Endodermal cell (in vitro differentiated cells): ENCODE measurements at regions not wholly inside any gene's neighbourhood (a gene's known extent, or its start where the extent isn't known, plus 50 kb on each side); places are given as distances from the start of the nearest gene placed in this dataset.

Experiments
- DNase-seq: peaks from one replicate; pipeline ENCODE4 v3.0.0-alpha.2; 2017
- H3K27ac ChIP-seq: 2 replicates; pipeline ENCODE4 v1.5.1; 2013; ENCODE audit warnings: mild to moderate bottlenecking, low read depth, low read length, moderate library complexity
- H3K27me3 ChIP-seq: 2 replicates; pipeline ENCODE4 v1.6.1; 2013; ENCODE audit warnings: mild to moderate bottlenecking, low read length, moderate library complexity; ENCODE audit not compliant: insufficient read depth, control insufficient read depth, poor library complexity, severe bottlenecking
- H3K36me3 ChIP-seq: 2 replicates; pipeline ENCODE4 v1.7.0; 2013; ENCODE audit warnings: mild to moderate bottlenecking, low read length, moderate library complexity; ENCODE audit not compliant: control insufficient read depth, insufficient read depth
- H3K4me1 ChIP-seq: one replicate; pipeline ENCODE4 v1.7.0; 2013; ENCODE audit warnings: low read length; ENCODE audit not compliant: control insufficient read depth, insufficient read depth
- H3K4me3 ChIP-seq: 2 replicates; pipeline ENCODE4 v1.5.1; 2013; ENCODE audit warnings: mild to moderate bottlenecking, low read length, moderate library complexity
- H3K9ac ChIP-seq: 2 replicates; pipeline ENCODE4 v1.6.1; 2013; ENCODE audit warnings: mild to moderate bottlenecking, low read length, moderate library complexity; ENCODE audit not compliant: poor library complexity, severe bottlenecking; ENCODE audit errors: extremely low read depth
- H3K9me3 ChIP-seq: 2 replicates; pipeline ENCODE4 v1.6.1; 2013; ENCODE audit warnings: mild to moderate bottlenecking, low read length, moderate library complexity; ENCODE audit not compliant: control insufficient read depth
- H3K27ac Mint-ChIP-seq: 2 replicates; pipeline ENCODE4 v1.8.0; 2020; ENCODE audit warnings: mixed read lengths
- H3K27me3 Mint-ChIP-seq: 2 replicates; pipeline ENCODE4 v1.8.0; 2021; ENCODE audit warnings: mild to moderate bottlenecking, mixed read lengths; ENCODE audit not compliant: insufficient read depth
- H3K36me3 Mint-ChIP-seq: 2 replicates; pipeline ENCODE4 v1.8.0; 2020; ENCODE audit warnings: low read depth, mixed read lengths
- H3K4me1 Mint-ChIP-seq: 2 replicates; pipeline ENCODE4 v1.8.0; 2020; ENCODE audit warnings: mixed read lengths
- H3K4me3 Mint-ChIP-seq: 2 replicates; pipeline ENCODE4 v1.8.0; 2020; ENCODE audit warnings: mild to moderate bottlenecking, moderate library complexity, mixed read lengths
- H3K9me3 Mint-ChIP-seq: 2 replicates; pipeline ENCODE4 v1.8.0; 2020; ENCODE audit warnings: mild to moderate bottlenecking, mixed read lengths
- WGBS, 2 experiments: methylation state at CpG; one replicate each; pipeline versions ENCODE4 v1.1.5 to v1.1.7; 2013; ENCODE audit warnings: missing lambda C conversion rate in 2 of 2, mixed read lengths in 1 of 2; ENCODE audit not compliant: insufficient coverage in 1 of 2, insufficient read length in 1 of 2; 5-methylcytosine and 5-hydroxymethylcytosine counted together
- TF ChIP-seq, protein P1 (sequence below): fragments of 200-600 bp; sonication (generic); conservative IDR thresholded peaks from 2 replicates; pipeline ENCODE4 v1.5.0; 2021; ENCODE audit warnings: antibody characterized with exemption, mild to moderate bottlenecking

DNA sequence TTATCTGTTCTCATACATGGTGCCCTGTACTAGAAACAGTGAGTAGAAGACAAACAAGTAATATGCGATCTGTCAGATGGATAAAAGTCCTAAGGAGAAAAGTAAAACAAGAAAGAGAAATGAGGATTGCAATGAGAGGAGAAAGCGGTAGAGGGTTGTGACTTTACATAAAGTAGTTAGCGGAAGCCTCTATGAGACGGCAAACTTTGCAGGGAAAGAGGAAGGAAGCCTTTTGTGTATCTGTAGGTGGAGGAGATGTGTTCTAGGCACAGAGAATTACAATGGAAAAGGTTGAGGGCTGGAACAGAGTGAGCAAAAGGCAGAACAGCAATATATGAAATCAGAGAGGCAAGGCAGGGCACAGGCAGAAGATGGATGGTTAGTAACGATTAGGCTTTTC is 150.4 kb upstream of the SEMA3E start:
- H3K36me3 Mint-ChIP-seq = no peaks in the 10 kb centered on the region
- Histone ChIP-seq H3K4me3 (no peak overlapping the region), H3K27ac (no peak overlapping the region), H3K36me3 (no peaks in the 10 kb centered on the region), H3K27me3 (no peaks in the 10 kb centered on the region), H3K9ac (no peak overlapping the region), H3K9me3 (no peaks in the 10 kb centered on the region), H3K4me1 (no peaks in the 10 kb centered on the region)
- TF ChIP-seq, protein P1, sequence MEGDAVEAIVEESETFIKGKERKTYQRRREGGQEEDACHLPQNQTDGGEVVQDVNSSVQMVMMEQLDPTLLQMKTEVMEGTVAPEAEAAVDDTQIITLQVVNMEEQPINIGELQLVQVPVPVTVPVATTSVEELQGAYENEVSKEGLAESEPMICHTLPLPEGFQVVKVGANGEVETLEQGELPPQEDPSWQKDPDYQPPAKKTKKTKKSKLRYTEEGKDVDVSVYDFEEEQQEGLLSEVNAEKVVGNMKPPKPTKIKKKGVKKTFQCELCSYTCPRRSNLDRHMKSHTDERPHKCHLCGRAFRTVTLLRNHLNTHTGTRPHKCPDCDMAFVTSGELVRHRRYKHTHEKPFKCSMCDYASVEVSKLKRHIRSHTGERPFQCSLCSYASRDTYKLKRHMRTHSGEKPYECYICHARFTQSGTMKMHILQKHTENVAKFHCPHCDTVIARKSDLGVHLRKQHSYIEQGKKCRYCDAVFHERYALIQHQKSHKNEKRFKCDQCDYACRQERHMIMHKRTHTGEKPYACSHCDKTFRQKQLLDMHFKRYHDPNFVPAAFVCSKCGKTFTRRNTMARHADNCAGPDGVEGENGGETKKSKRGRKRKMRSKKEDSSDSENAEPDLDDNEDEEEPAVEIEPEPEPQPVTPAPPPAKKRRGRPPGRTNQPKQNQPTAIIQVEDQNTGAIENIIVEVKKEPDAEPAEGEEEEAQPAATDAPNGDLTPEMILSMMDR = no peak
- H3K27me3 Mint-ChIP-seq = no peaks in the 10 kb centered on the region
- H3K9me3 Mint-ChIP-seq = no peaks in the 10 kb centered on the region
- DNase-seq = no peak
- no peak overlapping the region for H3K4me3 Mint-ChIP-seq
- peaks cover 6% of the 10 kb centered on the region for H3K4me1 Mint-ChIP-seq
- WGBS, 2 experiments = 93 to 95% methylated on average over 4 to 5 of the region's 5 CpGs
- no peak overlapping the region for H3K27ac Mint-ChIP-seq

DNA sequence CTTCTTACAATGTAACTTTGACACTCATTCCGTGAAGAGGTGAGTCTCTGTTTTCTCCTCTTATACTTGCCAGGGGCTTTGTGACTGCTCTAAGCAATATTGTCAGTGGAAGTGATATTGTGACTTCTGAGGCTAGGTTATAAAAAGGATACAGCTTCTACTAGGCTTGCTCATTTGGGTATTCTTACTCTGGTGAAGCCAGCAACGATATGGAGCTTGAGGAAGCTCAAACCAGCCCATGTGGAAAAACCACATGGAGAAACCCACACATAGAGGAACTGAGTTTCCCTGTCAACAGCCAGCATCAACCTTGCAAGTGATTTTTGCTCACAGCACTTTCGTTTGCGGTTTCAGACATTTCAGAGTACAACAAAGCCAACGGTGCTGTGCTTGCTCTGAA is 149.6 kb upstream of the SEMA3E start:
- no peaks in the 10 kb centered on the region for H3K4me1 ChIP-seq
- H3K4me1 Mint-ChIP-seq = peaks cover 6% of the 10 kb centered on the region
- H3K27me3 ChIP-seq = no peaks in the 10 kb centered on the region
- H3K9me3 ChIP-seq = no peaks in the 10 kb centered on the region
- DNase-seq = no peak
- H3K36me3 Mint-ChIP-seq = no peaks in the 10 kb centered on the region
- H3K36me3 ChIP-seq = no peaks in the 10 kb centered on the region
- no peak overlapping the region for H3K4me3 ChIP-seq
- WGBS, 2 experiments = 90 to 95% methylated on average over 2 to 5 of the region's 5 CpGs
- no peak overlapping the region for H3K27ac ChIP-seq
- no peak overlapping the region for H3K9ac ChIP-seq
- TF ChIP-seq, protein P1 = no peak
- no peaks in the 10 kb centered on the region for H3K27me3 Mint-ChIP-seq
- H3K27ac Mint-ChIP-seq = no peak overlapping the region
- no peak overlapping the region for H3K4me3 Mint-ChIP-seq
- H3K9me3 Mint-ChIP-seq = no peaks in the 10 kb centered on the region

DNA sequence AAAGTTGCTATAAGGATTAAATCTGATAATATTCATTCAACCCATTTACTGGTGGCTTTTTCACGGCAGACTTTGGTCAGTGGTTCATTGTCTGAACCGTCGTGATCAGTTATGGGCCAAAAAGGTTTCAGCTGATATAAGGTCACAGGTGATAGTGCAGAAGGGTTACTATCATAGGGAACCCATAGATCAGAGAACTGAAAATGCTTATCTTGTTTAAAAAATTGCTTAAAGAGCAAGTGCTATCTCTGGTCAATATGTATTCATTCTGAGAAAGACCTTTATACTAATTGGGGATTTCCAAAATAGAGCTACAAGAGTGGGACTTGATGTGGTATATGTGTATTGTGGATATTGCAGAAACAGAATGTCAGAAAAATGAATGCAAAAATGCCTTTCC is 147.8 kb upstream of the SEMA3E start:
- no peak overlapping the region for H3K27ac ChIP-seq
- H3K27me3 ChIP-seq = no peaks in the 10 kb centered on the region
- H3K27me3 Mint-ChIP-seq = no peaks in the 10 kb centered on the region
- H3K36me3 Mint-ChIP-seq = no peaks in the 10 kb centered on the region
- H3K9me3 ChIP-seq = no peaks in the 10 kb centered on the region
- 91 to 100% methylated on average over 3 of the region's 3 CpGs for WGBS, 2 experiments
- H3K9ac ChIP-seq = no peak overlapping the region
- TF ChIP-seq, protein P1 = no peak
- H3K4me1 Mint-ChIP-seq = peaks cover 6% of the 10 kb centered on the region
- H3K36me3 ChIP-seq = no peaks in the 10 kb centered on the region
- H3K4me3 ChIP-seq = no peak overlapping the region
- H3K4me1 ChIP-seq = no peaks in the 10 kb centered on the region
- DNase-seq = no peak
- no peak overlapping the region for H3K27ac Mint-ChIP-seq
- H3K4me3 Mint-ChIP-seq = no peak overlapping the region
- no peaks in the 10 kb centered on the region for H3K9me3 Mint-ChIP-seq
